DND-41 (cell line): ENCODE measurements at regions not wholly inside any gene's neighbourhood (a gene's known extent, or its start where the extent isn't known, plus 50 kb on each side); places are given as distances from the start of the nearest gene placed in this dataset.

ENCODE experiments used
- ATAC-seq: fragments of 200-7000 bp; cut with Tn5 transposase; 3 replicates; pipeline ENCODE4 v1.9.1; 2021; ENCODE audit warnings: low read depth; ENCODE audit not compliant: insufficient read depth
- DNase-seq: peaks from one replicate; pipeline ENCODE4 v3.0.0-alpha.2; 2020
- H2AFZ ChIP-seq: 2 replicates; pipeline ENCODE4 v1.6.0; 2012; ENCODE audit warnings: low read depth, low read length
- H3K27ac ChIP-seq: 2 replicates; pipeline ENCODE4 v1.5.1; 2012; ENCODE audit warnings: low read length, inconsistent platforms
- H3K27me3 ChIP-seq: fragments of 200-600 bp; sonication (generic); 2 replicates; pipeline ENCODE4 v1.6.0; 2012; ENCODE audit warnings: low read length, mild to moderate bottlenecking, inconsistent platforms; ENCODE audit not compliant: insufficient read depth, poor library complexity
- H3K36me3 ChIP-seq: 2 replicates; pipeline ENCODE4 v1.5.1; 2012; ENCODE audit warnings: low read length, inconsistent platforms; ENCODE audit not compliant: insufficient read depth
- H3K4me1 ChIP-seq: 2 replicates; pipeline ENCODE4 v1.5.1; 2012; ENCODE audit warnings: mild to moderate bottlenecking, low read length; ENCODE audit not compliant: insufficient read depth
- H3K4me2 ChIP-seq: 2 replicates; pipeline ENCODE4 v1.6.0; 2012; ENCODE audit warnings: mild to moderate bottlenecking, moderate library complexity, low read length, inconsistent platforms; ENCODE audit not compliant: insufficient read depth
- H3K4me3 ChIP-seq, 2 experiments: fragments of 200-600 bp in 1 of 2; shearing (Covaris generic) in 1 of 2; 2 replicates each; pipeline ENCODE4 v1.5.1; 2012 to 2016; ENCODE audit warnings: inconsistent platforms in 2 of 2, low read length in 2 of 2, mild to moderate bottlenecking in 2 of 2, low read depth in 1 of 2, moderate library complexity in 1 of 2
- H3K79me2 ChIP-seq: 2 replicates; pipeline ENCODE4 v1.6.0; 2012; ENCODE audit warnings: low read length, inconsistent platforms; ENCODE audit not compliant: insufficient read depth
- H3K9ac ChIP-seq: 2 replicates; pipeline ENCODE4 v1.6.0; 2012; ENCODE audit warnings: low read depth, mild to moderate bottlenecking, inconsistent platforms, low read length, moderate library complexity
- H3K9me3 ChIP-seq: 2 replicates; pipeline ENCODE4 v1.5.1; 2012; ENCODE audit warnings: low read length, moderate library complexity, mild to moderate bottlenecking, inconsistent platforms; ENCODE audit not compliant: insufficient read depth, severe bottlenecking
- H4K20me1 ChIP-seq: 2 replicates; pipeline ENCODE4 v1.6.0; 2012; ENCODE audit warnings: low read length; ENCODE audit not compliant: insufficient read depth
- CTCF ChIP-seq: IDR thresholded peaks from 2 replicates; pipeline ENCODE4 v1.5.1; 2012; ENCODE audit warnings: borderline replicate concordance, low read length, moderate library complexity, mild to moderate bottlenecking; ENCODE audit not compliant: poor library complexity, severe bottlenecking; ENCODE audit errors: extremely low read depth
- EZH2 ChIP-seq: IDR thresholded peaks from 3 replicates; pipeline ENCODE4 v1.6.1; 2012; ENCODE audit warnings: borderline replicate concordance, low read depth, mild to moderate bottlenecking, moderate library complexity, low read length, inconsistent platforms; ENCODE audit not compliant: severe bottlenecking

- H3K79me2 ChIP-seq, result no peaks in the 10 kb centered on the region
- H4K20me1 ChIP-seq, result no peaks in the 10 kb centered on the region
- H3K4me3 ChIP-seq, result no peak overlapping the region
- DNase-seq, result no peak
- no peak overlapping the region for H3K27ac ChIP-seq
- no peaks in the 10 kb centered on the region for H3K4me1 ChIP-seq
- no peak overlapping the region for H3K4me2 ChIP-seq
- H3K27me3 ChIP-seq, result no peaks in the 10 kb centered on the region
- H3K9me3 ChIP-seq, result no peaks in the 10 kb centered on the region
- H2AFZ ChIP-seq, result no peak overlapping the region
- no peak for ATAC-seq
- H3K36me3 ChIP-seq, result no peaks in the 10 kb centered on the region
- TF ChIP-seq EZH2 (no peak), CTCF (no peak)
- H3K9ac ChIP-seq, result no peak overlapping the region
Measured at GRCh38 chr3:144470666-144471065, 499.0 kb downstream of the DIPK2A start.

GRCh38 chr3:144477593-144477992 lies 506.0 kb downstream of the DIPK2A start:
- no peaks in the 10 kb centered on the region for H3K27me3 ChIP-seq

GRCh38 chr3:144480416-144480919 lies 508.8 kb downstream of the DIPK2A start:
- Histone ChIP-seq H3K27ac (no peak overlapping the region), H3K9ac (no peak overlapping the region), H3K4me3 (no peak overlapping the region), H3K9me3 (no peaks in the 10 kb centered on the region), H2AFZ (no peak overlapping the region), H3K27me3 (no peaks in the 10 kb centered on the region), H3K4me1 (no peaks in the 10 kb centered on the region), H4K20me1 (no peaks in the 10 kb centered on the region), H3K79me2 (no peaks in the 10 kb centered on the region), H3K36me3 (no peaks in the 10 kb centered on the region), H3K4me2 (no peak overlapping the region)
- no peak for ATAC-seq
- TF ChIP-seq CTCF, result no peak
- no peak for TF ChIP-seq EZH2
- no peak for DNase-seq

More at GRCh38 chr3:144477593-144477992, 506.0 kb downstream of the DIPK2A start:
- DNase-seq, result no peak
- Histone ChIP-seq H3K9me3 (no peaks in the 10 kb centered on the region), H3K27ac (no peak overlapping the region), H3K79me2 (no peaks in the 10 kb centered on the region), H2AFZ (no peak overlapping the region), H3K9ac (no peak overlapping the region), H3K4me2 (no peak overlapping the region), H3K4me1 (no peaks in the 10 kb centered on the region), H4K20me1 (no peaks in the 10 kb centered on the region), H3K4me3 (no peak overlapping the region), H3K36me3 (no peaks in the 10 kb centered on the region)
- TF ChIP-seq CTCF (no peak), EZH2 (no peak)
- no peak for ATAC-seq

GRCh38 chr3:144482876-144483275 lies 511.3 kb downstream of the DIPK2A start:
- Histone ChIP-seq H3K4me3 (no peak overlapping the region), H3K9ac (no peak overlapping the region), H2AFZ (no peak overlapping the region), H3K4me1 (no peaks in the 10 kb centered on the region), H3K9me3 (no peaks in the 10 kb centered on the region), H3K4me2 (no peak overlapping the region), H3K27me3 (no peaks in the 10 kb centered on the region), H3K36me3 (no peaks in the 10 kb centered on the region), H4K20me1 (no peaks in the 10 kb centered on the region), H3K79me2 (no peaks in the 10 kb centered on the region), H3K27ac (no peak overlapping the region)
- TF ChIP-seq EZH2, result no peak
- TF ChIP-seq CTCF, result no peak
- DNase-seq (no peak), ATAC-seq (no peak)
